Activated gamma-delta T cell (primary cell): ENCODE measurements at regions not wholly inside any gene's neighbourhood (a gene's known extent, or its start where the extent isn't known, plus 50 kb on each side); places are given as distances from the start of the nearest gene placed in this dataset.
"Not testable (repeated sequence)": the region's sequence is repeated elsewhere in the genome, so short reads cannot be mapped to it uniquely, and the experiment has no call there.

ENCODE experiments used
- DNase-seq: peaks from one replicate; lab custom pipeline; 2025; lab: John Stamatoyannopoulos, UW

DNA sequence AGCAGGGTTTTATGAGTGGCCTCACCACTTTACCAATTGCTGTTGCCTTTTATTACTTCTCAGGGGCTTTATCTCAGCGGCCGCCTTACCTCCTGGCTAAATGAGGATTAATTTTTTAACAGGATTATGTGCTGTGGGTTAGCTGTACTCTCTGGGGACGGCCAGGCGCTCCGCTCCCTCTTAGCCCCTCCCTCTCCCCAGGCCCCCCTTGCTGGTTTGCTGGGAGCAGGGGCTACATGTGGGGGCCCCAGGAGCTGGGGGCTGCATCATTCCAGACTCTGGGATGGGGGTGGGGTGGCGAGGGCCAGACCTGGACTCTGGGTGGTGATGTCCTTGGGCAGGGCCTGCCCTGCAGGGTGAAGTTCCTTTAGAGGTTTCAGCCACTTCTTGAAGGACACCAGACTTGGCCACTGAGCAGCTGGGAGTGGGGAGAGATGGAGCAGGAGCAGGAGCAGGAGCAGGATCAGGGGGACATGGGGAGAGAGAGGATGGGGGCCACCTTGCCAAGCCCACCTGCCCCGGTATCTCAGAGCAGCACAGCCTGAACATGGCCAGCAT lies 196.1 kb downstream of the GOLGA6L6 start:
- no peak for DNase-seq

DNA sequence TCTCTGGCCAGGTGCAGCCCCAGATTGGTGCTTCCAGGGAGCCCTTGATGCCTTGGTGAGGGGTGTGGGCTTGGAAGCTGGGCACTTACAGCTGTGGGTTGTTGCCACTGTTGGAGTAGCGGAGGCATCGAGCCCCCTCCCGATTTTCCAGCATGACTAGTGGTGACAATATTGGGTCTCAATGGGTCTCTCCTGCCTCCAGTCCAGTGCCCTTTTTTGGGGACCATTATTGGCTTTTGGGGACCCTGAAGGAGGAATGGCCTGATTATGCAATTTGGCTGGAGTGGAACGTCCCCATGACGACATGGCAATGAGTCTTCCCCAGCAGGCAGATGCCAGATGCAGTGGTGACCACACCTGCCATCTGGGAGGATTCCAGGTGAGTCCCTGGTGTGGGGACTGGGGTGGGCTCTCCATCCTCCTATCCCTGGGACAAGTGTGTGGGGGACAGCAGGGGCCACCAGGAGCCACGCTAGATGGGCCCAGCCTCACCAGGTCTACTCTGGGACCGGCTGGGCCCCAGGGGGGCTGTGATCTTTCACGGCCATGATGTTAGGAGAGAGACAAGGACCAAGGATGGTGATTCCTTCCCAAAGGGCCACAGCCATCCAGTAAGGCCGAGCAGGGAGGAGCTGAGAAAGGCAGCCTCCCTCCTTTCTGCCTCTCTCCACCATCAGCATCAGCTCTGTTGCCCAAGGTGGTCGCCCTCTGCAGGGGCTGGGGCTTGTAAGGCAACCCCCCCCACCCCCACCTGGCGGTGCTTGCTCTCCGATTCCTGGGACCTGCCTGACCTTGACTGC lies 196.8 kb downstream of the GOLGA6L6 start:
- no peak for DNase-seq

DNA sequence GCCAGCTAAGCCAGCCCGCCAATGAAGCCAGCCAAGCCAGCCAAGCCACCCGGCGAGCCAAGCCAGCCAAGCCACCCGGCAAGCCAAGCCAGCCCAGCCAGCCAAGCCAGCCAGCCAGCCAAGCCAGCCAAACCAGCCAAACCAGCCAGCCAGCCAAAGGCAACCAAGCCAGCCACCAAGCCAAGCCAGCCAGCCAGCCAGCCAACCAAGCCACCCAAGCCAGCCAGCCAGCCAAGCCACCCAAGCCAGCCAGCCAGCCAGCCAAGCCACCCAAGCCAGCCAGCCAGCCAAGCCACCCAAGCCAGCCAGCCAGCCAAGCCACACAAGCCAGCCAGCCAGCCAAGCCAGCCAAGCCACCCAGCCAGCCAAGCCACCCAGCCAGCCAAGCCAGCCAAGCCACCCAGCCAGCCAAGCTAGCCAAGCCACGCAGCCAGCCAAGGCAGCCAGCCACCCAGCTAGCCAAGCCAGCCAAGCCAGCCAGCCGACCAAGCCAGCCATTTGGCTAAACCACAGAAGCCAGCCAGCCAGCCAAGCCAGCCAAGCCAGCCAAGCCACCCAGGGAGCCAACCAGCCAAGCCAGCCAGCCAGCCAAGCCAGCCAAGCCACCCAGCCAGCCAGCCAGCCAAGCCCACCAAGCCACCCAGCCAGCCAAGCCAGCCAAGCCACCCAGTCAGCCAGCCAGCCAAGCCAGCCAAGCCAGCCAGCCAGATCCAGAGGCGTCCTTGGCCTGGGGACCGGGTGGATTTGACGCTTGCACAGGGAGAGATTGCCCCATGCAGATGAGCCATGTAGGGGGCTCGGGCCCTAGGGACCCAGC lies 198.0 kb downstream of the GOLGA6L6 start:
- DNase-seq: not testable (repeated sequence)

DNA sequence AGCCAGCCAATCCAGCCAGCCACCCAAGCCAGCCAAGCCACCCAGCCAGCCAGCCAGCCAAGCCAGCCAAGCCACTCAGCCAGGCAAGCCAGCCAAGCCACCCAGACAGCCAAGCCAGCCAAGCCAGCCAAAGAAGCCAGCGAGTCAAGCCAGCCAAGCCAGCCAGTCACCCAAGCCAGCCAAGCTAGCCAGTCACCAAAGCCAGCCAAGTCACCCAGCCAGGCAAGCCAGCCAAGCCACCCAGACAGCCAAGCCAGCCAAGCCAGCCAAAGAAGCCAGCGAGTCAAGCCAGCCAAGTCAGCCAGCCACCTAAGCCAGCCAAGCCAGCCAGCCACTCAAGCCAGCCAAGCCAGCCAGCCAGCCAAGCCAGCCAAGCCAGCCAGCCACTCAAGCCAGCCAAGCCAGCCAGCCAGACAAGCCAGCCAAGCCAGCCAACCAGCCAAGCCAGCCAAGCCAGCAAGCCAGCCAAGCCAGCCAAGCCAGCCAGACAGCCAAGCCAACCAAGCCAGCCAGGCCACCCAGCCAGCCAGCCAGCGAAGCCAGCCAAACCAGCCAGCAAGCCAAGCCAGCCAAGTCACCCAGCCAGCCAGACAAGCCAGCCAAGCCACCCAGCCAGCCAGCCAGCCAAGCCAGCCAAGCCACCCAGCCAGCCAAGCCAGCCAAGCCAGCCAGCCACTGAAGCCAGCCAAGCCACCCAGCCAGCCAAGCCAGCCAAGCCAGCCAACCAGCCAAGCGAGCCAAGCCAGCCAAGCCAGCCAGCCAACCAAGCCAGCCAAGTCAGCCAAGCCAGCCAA lies 198.8 kb downstream of the GOLGA6L6 start:
- DNase-seq: not testable (repeated sequence)

DNA sequence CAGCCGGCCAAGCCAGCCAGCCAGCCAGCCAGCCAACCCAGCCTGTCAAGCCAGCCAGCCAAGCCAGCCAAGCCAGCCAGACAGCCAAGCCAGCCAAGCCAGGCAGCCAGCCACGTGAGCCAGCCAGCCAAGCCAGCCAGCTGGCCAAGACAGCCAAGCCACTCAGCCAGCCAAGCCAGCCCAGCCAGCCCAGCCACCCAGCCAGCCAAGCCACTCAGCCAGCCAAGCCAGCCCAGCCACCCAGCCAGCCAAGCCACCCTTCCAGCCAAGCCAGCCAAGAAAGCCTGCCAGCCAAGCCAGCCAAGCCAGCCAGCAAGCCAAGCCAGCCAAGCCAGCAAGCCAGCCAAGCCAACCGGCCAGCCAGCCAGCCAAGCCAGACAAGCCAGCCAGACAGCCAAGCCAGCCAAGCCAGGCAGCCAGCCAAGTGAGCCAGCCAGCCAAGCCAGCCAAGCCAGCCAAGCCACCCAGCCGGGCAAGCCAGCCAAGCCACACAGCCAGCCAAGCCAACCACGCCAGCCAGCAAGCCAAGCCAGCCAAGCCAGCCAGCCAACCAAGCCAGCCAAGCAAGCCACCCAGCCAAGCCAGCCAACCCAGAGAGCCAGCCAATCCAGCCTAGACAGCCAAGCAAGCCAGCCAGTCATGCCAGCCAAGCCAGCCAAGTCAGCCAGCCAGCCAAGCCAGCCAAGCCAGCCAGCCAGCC lies 199.5 kb downstream of the GOLGA6L6 start:
- DNase-seq: no peak

DNA sequence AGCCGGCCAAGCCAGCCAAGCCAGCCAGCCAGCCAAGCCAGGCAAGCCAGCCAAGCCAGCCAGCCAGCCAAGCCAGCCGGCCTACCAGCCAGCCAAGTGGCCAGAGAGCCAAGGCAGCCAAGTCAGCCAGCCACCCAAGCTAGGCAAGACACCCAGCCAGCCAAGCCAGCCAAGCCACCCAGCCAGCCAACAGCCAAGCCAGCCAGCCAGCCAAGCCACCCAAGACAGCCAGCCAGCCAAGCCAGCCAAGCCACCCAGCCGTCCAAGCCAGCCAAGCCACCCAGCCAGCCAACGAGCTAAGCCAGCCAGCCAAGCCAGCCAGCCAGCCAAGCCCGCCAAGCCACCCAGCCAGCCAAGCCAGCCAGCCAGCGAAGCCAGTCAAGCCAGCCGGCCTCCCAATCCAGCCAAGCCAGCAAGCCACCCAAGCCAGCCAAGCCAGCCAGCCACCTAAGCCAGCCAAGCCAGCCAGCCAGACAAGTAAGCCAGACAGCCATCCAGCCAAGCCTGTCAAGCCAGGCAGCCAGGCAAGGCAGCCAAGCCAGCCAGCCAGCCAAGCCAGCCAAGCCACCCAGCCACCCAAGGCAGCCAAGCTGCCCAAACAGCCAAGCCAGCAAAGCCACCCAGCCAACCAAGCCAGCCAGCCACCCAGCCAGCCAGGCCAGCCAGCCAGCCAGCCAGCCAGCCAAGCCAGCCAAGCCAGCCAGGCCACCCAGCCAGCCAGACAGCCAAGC lies 200.5 kb downstream of the GOLGA6L6 start:
- DNase-seq: no peak

DNA sequence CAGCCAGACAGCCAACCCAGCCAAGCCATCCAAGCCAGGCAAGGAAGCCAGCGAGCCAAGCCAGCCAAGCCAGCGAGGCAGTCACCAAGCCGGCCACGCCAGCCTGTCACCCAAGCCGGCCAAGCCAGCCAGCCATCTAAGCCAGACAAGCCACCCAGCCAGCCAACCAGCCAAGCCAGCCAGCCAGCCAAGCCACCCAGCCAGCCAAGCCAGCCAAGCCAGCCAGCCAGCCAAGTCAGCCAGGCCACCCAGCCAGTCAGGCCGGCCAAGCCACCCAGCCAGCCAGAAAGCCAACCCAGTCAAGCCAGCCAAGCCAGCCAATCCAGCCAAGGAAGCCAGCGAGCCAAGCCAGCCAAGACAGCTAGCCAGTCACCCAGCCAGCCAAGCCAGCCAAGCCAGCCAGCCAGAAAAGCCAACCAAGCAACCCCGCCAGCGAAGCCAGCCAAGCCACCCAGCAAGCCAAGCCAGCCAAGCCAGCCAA lies 201.2 kb downstream of the GOLGA6L6 start:
- DNase-seq: no peak

DNA sequence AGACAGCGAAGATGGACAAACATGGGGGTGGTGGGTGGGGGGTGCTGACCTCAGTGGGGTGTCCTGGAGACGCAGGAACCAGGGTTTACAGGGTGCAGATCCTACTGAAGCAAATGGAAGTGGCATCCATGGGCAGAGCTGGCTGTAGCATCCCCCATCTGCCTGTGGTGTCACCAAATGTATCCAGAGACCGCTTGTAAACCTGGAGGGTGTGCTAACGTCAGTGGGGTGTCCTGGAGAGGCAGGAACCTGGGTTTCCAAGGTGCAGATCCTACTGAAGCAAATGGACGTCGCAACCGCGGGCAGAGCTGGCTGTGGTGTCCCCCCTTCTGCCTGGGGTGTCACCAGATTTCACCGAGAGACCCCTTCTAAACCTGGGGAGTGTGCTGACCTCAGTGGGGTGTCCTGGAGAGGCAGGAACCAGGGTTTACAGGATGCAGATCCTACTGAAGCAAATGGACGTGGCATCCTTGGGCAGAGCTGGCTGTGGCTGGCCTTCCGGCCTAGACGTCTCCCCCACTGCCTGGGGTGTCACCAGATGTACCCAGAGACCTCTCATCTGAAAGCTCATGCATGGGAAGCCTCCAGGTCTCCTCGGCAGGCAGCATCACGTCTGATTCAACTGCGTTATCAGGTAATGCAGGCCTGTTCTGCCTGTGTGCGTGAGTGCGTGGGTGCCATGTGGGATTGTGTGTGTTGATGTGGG lies 202.4 kb downstream of the GOLGA6L6 start:
- not testable (repeated sequence) for DNase-seq

DNA sequence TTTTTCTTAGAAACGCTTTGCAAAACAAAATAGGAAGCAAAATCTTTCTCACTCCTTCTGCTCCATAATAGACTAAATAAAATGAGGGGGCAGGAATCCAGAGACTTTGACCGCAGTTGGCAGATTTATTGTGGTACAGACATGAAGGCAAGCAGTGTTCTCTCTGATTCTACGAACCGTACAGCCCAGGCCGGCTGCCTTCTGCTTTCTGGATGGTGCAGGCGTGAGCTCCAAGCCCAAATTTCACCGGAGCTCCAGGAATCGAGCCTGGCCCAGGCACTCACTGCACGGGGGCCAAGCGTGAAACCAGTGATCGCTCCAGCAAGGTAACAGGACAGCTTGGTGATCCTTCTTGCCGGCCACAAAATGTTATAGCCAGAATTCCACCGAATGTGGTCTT lies 202.9 kb downstream of the GOLGA6L6 start:
- not testable (repeated sequence) for DNase-seq

DNA sequence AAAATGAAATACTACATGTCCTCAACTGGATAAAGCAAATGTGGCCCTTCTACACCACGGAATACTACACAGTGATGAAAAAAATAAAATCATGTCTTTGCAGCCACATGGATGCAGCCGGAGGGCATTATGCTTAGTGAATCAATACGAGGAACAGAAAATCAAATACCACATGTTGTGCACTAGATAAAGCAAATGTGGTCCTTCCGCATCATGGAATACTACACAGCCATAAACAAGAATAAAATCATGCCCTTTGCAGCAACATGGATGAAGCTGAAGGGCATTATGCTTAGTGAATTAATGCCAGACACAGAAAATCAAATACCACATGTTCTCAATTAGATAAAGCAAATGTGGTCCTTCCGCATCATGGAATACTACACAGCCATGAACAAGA lies 204.4 kb downstream of the GOLGA6L6 start:
- not testable (repeated sequence) for DNase-seq

DNA sequence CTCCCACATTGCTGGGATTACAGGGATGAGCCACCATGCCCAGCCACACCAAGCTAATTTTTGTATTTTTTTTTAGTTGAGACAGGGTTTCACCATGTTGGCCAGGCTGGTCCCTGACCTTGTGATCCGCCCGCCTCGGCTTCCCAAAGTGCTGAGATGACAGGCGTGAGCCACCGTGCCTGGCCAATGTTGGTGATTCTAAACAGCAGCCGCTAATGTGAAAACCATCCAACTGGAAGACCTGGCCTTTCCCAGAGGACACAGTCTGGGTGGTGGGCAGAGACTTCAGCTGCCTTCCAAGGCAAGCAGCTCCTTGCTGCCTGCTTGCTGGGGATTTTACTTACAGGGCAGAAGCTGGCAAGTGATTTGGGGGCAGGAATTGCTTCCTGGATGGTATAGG lies 207.1 kb downstream of the GOLGA6L6 start:
- not testable (repeated sequence) for DNase-seq

DNA sequence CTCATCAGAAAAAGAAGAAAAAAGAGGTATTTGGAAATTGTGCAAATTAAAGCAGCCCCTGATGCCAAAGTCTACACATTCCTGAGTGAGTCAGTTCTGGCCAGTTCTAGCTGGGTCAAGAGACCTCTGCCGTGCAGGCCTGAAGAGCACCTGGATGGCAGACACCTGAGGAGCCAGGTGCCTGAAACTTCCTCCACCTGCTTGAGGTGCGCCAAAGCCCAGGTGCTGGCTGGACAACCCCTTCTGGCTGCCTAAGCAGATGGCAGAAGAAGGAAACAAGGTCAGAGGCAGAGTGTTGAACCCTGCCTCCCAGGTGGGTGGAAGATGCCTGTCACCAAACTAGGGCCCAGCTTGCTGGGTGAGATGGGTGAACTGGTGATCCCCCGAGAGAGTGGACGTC lies 215.8 kb downstream of the GOLGA6L6 start:
- not testable (repeated sequence) for DNase-seq

DNA sequence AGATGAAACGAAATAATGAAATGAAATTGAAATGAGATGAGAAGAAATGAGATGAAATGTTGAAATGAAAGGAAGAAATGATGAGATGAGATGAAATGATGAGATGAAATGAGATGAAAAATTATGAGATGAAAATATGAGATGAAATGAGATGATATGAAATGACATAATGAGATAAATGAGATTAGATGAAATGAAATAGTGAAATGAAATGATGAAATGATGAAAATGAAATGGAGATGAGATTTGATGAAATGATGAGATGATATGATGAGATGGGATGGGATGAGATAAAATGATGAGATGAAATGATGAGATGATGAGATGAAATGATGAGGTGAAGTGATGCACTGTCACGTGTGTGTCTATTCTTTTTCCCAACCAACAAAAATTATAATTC lies 224.5 kb downstream of the GOLGA6L6 start:
- not testable (repeated sequence) for DNase-seq

DNA sequence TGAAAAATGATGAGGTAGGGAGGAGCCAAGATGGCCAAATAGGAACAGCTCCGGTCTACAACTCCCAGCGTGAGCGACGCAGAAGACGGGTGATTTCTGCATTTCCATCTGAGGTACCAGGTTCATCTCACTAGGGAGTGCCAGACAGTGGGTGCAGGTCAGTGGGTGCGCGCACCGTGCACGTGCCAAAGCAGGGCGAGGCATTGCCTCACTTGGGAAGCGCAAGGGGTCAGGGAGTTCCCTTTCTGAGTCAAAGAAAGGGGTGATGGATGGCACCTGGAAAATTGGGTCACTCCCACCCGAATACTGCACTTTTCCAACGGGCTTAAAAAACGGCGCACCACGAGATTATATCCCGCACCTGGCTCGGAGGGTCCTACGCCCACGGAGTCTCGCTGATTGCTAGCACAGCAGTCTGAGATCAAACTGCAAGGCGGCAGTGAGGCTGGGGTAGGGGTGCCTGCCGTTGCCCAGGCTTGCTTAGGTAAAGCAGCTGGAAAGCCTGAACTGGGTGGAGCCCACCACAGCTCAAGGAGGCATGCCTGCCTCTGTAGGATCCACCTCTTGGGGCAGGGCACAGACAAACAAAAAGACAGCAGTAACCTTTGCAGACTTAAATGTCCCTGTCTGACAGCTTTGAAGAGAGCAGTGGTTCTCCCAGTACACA lies 230.5 kb downstream of the GOLGA6L6 start:
- DNase-seq: not testable (repeated sequence)

DNA sequence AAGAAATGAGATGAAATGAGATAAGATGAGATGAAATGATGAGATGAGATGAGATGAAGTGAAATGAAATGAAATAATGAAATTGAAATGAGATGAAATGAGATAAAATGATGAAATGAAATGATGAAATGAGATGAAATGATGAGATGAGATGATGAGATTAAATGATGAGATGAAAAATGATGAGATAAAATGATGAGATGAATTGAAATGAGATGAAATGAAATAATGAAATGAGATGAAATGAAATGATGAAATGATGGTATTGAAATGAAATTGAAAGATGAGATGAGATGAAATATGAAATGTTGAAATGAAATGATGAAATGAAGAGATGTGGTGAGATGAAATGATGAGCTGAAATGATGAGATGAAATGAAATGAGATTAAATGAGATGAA lies 231.0 kb downstream of the GOLGA6L6 start:
- no peak for DNase-seq

DNA sequence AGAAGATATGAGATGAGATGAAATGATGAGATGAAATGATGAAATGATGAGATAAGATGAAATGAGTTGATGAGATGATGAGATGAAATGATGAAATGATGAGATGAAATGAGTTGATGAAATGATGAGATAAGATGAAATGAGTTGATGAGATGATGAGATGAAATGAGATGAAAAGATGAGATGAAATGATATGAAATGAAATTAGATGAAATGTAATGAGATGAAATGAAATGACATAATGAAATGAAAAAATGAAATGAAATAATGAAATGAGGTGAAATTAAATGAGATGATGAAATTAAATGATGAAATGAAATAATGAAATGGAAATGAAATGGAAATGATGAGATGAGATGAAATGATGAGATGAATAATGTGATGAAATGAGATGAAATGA lies 231.6 kb downstream of the GOLGA6L6 start:
- not testable (repeated sequence) for DNase-seq

DNA sequence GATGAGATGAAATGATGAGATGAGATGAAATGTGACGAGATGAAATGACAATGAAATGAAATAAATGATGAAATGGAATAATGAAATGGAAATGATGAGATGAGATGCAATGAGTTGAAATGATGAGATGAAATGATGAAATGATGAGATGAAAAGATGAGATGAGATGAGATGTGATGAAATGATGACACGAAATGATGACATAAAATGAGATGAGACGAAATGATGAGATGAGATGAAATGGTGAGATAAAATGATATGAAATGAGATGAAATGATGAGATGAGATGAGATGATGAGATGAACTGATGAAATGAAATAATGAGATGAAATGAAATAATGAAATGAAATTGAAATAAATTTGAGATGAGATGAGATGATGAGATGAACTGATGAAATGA lies 232.2 kb downstream of the GOLGA6L6 start:
- DNase-seq: not testable (repeated sequence)

DNA sequence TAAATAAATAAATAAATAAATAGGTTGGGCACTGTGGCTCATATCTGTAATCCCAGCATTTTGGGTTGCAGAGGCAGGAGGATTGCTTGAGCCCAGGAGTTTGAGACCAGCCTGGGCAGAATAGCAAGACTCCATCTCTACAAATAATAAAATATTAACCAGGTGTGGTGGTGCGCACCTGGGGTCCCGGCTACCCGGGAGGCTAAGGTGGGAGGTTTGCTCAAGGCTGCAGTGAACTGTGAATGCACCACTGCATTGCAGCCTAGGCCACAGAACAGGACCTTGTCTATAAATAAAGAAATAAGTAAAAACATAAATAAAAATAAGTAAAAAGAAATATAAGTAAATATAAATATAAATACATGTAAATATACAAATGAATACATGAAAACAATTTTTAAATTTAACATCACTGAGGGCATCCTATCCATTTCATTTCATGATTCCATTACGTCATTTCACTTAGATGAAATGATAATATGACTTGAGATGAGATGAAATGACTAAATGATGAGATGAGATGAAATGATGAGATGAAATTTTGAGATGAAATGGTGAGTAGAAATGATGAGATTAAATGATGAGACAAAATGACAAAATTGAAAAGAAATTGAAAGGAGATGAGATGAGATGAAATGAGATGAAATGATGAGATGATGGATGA lies 233.4 kb downstream of the GOLGA6L6 start:
- not testable (repeated sequence) for DNase-seq

DNA sequence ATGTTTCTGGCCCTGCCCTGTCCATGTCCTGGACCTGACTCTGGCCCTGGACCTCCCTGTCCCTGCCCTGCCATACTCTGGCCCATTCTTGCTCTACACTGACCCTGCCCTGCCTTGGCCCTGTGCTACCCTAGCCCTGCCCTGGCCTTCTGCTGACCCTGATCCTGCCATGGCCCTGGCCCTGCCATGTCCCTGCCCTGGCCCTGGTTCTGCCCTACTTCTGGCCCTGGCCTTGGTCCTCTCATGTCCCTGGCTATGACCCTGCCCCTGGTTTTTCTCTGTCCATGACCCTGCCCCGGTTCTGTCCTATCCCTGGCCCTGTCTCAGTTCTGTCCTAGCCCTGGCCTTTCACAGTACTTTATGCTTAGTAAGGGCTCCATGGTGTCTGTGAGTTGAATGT lies 234.5 kb downstream of the GOLGA6L6 start:
- DNase-seq: not testable (repeated sequence)
